ENCODE measurements at regions not wholly inside any gene's neighbourhood (a gene's known extent, or its start where the extent isn't known, plus 50 kb on each side); places are given as distances from the start of the nearest gene placed in this dataset.
A peak's percentile ranks its signal among the peaks of the same experiment; 100 is the strongest.
"Not testable (repeated sequence)": the region's sequence is repeated elsewhere in the genome, so short reads cannot be mapped to it uniquely, and the experiment has no call there.

DNA sequence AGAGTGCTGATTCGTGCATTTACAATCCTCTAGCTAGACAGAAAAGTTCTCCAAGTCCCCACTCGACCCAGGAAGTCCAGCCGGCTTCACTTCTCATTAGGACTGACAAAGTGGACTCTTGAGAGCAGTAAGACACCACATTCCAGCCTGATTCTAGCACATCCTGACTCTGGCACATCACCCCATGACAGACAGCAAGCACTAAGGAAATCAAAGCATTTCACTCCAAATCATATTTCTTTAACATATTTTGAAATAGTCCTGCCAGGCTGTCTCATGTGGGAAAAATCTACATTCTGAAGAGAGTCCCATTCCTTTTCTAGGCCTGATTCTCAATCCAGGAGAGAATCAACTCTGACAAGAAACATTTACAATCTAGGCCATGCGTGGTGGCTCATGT is 478.5 kb upstream of the AMELY start:
- no peak for DNase-seq

DNA sequence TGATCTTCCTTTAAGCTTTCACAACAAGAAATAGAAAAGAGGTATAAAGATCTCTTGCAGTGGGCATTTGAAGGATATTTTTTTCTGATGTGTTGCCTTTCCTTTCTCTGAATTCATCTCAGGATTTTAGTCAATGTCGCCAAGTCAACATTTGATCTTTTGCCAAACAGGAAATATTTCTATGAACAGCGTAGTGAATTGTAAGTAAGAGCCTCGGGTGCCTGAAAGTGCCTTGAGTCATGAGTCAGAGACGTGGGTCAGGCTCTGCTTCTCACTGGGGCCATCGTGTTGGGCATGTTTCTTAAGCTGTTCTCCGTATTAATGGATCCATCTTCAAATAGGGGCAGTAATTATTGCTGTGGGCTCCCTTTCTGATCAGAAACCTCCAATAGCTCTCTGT is 471.4 kb upstream of the AMELY start:
- no peak for DNase-seq

DNA sequence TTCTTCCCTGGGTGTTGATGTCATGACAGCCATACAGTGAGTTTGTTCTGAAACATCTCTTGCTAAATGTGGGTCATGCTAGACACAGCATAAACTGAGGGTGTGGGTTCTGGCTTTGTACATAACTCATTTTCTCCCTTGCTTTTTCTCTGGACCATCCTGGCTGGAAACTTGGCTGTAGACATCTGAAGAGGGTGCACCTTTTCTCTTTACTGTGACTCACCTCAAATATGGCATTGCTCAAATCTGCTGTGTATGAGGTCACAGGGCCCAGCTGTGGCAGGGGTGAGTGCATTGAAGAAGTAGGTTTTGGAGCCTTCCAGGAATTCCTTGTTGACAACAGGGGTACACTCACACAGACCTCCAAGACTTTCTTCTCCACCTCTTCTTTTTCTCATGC is 465.5 kb upstream of the AMELY start:
- no peak for DNase-seq

DNA sequence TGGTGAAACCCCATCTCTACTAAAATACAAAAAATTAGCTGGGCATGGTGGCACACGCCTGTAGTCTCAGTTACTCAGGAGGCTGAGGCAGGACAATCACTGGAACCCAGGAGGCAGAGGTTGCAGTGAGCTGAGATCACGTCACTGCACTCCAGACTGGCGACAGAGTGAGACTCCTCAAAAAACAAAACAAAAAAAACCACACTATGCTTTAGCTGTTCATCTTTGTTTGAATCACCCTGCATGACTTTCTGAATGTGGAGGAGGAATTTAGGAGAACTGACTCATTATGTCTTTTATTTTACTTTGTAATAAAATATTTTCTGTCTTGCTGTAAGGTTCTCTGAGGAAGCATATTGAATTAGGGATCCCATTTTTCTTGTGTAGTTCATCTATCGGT is 462.9 kb upstream of the AMELY start:
- not testable (repeated sequence) for DNase-seq

DNA sequence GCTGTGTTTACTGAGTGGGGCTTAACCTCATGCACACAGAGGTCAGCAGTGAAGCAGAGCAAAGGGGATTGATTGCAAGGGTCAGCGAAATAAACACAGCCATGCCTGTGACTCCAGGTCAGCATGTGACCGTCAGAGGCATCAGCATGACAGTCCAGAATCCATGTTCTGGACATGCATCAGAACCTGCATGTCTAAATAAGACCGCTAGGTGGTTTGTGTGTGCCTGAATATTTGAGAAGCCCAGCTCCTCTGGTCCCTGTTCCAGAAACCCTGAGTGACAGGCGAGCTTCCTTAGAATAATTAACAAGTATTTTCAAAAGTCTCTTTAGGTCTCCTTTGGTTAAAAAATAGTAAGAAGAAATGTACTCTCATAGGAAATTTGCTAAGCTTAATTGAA is 460.4 kb upstream of the AMELY start:
- not testable (repeated sequence) for DNase-seq

DNA sequence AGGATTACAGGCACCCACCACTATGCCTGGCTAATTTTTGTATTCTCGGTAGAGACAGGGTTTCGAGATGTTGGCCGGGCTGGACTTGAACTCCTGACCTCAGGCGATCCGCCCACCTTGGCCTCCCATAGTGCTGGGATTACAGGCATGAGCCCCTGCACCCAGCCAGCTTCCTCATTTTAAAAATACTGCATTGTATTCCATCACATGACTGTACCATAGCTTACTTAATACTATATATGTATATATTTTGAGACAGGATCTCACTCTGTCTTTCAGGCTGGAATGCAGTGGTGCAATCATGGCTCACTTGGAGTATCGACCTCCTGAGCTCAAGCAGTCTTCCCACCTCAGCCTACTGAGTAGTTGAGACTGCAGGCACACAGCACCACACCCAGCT is 459.5 kb upstream of the AMELY start:
- DNase-seq, result not testable (repeated sequence)

DNA sequence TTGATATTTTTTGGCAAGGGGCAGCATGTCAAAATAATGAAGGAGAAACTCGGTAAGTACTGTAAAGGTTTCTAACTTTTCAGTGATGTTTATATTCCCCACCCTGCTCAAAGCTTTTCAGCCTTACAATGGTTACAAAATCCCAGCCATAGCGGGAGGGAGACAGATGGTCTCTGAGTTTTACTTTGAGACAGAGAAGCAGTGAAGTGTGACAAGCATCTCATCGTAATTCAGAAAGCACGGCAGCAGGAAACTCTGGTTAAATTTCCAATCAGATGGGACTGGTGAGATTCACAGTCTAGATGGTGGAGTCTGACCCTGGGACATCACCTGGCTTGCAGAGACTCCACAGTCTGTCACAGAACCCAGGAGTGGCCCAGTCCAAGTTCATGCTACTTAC is 448.0 kb upstream of the AMELY start:
- no peak for DNase-seq

DNA sequence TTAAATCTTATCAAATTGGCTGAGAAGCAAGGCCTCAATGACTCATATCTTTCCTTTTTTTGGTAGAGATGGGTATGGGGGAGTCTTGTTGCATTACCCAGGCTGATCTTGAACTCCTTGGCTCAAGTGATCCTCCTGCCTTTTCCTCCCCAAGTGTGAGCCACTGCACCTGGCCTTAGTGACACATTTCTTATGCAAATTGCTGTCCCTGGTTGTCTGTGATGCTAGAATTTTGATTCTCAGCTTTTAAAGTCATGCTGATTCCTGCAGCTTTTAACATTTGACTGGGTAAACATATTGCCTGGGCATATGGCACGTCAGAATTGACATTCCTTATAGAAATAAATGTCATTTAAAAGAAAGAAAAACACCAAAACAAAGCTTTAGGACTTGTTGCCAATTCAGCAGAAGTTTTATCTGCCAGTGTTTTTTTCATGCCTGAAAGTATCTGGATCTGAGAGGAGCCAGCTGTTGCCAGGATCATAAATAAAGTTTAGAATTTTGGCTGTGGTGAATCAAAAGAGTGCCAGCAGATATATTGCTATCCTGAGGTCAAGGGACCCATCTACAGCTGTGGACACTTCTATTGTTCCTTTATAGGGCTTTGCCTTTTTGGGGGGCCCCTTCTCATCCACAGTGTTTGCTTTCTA is 446.7 kb upstream of the AMELY start:
- DNase-seq, result no peak

DNA sequence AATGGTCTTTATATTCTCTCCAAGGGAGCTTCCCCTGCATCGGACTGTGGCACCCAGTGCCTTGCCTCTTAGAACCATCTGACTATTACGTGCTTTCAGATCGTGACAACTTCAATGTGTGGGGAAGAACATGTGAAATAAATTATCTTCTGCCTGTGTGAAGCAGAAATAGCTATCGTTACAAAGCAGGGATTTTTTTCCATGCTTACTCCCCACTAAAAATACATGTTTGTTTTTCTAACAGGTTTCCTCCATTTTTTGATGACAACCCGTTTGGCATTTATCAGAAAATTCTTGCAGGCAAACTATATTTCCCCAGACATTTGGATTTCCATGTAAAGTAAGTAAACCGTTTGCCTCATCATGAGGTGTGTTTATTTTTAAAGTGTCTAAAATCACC is 444.3 kb upstream of the AMELY start:
- not testable (repeated sequence) for DNase-seq

DNA sequence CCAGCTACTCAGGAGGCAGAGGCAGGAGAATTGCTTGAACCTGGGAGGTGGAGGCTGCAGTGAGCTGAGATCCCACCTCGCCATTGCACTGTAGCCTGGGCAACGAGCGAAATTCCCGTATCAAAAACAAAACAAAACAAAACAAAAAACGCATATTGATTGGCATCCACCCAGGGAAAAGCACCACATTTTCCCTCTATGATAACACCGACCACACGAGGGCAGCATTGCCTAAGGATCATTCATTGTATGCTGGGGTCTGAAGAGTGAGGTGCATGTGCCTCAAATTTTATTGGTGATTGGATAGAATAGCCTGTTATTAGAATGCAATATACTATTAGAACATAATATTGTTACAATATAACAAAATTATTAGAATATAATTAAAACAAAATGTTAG is 433.1 kb upstream of the AMELY start:
- peak; percentile 63 for DNase-seq

DNA sequence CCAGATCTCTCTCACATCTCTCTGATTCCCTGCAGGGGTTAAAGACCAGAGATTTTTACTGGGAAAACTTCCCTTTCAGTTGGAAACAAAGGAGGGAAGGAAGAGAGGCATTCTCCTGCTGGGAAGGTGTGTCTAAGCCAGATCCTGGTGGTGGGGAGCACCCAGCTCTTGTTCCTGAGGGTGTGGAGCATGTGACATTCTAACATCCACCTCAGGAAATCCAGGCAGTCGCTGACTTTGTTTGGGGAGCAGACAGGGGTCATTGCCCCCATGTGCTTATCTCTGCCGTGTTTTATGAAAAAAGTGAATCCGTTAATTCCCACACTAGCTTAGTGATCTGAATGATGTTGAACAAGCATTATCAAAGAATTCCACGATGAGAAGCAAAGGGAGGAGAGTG is 431.7 kb upstream of the AMELY start:
- no peak for DNase-seq

DNA sequence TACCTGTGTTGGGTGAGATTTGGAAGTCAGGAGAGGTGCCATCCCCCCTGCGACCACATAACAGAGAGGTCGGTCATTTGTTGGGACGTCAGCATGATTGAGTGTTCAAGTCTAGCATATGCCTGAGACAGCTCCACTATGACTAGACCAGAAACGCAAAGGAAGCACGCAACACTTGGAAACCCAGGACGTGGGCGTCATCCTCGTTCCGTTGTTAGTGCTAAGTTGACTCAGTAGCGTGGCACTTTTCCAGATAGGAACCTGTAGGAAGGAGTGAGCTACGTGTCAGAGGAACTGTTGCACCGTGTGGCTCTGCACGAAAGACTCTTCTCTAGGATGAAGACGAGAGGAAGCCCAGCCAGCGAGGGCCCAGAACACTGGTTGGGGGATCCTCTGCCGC is 431.2 kb upstream of the AMELY start:
- not testable (repeated sequence) for DNase-seq

DNA sequence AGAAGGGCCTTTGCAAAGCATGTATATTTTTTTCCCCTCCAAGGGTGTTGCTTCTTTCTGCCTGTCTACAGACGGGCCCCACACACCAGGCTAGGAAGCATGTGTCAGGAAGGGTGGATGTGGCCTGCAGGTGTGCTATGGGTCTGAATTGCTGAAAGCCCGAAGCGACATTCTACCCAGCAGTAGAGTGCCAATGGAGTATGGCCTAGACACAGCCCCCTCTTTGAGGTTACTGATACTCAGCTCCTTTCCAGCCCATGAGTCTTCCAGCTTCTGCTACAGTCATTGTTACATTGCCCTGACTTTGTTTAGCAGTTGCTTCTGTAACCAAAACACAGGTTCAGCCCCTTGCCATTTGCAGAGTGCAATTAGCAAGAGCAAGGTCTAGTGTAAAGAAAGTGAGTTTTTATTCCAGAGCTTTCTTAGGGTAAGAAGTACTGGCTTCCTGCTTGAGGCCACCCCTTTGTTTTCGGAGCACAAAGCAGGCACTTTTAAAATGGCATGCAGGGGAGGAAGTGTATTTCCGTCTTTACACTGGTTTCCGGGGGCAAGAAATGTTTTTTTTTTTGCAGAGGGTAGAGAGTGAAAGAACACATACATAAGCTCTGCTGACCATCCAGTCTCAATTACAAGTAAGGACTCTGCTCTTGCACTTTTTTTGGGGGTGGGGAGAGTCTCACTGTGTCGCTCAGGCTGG is 428.0 kb upstream of the AMELY start:
- no peak for DNase-seq

DNA sequence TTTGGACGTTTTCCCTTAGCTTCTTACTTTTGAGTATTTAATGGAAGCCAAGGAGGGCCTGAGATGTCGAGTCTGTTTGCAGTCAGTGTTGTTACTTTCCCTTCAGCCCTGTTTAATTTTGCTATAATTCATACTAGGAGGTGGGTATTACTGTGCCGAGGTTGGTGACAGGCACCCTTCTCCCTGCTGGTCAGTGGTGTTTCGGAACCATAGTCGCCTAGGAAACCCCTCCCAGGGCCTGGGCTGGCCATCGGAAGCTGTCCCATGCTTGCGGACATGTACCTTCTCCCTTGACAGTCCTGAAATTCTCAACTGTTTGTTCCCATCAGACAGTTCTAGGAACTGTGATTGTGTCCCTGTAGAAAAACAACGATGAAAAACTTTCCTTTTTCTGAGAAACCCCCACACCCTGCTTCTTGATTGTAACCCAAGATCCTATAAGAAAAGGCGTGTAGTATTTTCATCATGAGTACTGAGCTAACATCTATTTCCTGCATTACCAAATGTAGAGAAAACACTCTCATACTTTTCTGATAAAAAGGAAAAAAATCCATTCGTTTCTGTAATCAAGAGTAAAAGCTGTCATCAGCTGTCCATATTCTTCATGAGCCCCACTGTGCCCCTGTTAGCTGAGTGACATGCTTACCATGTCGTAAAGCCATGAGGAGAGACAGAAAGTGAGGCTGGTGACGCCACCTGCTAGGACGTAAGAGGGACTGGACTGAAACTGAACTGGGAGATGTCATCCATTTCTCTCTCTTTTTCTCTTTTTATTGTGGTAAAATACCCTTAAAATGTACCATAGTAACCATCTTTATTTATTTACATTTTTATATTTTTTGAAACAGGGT is 424.7 kb upstream of the AMELY start:
- no peak for DNase-seq

DNA sequence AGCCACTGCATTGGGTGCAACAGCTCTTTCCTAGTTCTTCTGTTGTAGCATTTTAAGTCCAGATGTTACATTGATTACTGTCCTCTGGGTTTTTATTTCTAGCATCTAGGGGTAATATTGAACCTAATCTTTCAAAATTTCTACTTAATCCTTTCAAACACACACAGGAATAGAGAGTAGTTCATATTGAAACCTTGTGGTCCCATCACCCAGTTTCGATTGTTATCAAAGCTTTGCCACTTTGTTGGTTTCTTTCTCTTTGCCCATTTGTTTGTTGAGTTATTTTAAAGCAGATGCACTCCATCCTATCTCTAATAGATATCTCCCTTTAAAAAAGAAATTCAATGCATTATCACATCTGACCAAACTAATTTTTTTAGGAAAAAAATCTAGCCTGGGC is 422.9 kb upstream of the AMELY start:
- DNase-seq, result no peak

DNA sequence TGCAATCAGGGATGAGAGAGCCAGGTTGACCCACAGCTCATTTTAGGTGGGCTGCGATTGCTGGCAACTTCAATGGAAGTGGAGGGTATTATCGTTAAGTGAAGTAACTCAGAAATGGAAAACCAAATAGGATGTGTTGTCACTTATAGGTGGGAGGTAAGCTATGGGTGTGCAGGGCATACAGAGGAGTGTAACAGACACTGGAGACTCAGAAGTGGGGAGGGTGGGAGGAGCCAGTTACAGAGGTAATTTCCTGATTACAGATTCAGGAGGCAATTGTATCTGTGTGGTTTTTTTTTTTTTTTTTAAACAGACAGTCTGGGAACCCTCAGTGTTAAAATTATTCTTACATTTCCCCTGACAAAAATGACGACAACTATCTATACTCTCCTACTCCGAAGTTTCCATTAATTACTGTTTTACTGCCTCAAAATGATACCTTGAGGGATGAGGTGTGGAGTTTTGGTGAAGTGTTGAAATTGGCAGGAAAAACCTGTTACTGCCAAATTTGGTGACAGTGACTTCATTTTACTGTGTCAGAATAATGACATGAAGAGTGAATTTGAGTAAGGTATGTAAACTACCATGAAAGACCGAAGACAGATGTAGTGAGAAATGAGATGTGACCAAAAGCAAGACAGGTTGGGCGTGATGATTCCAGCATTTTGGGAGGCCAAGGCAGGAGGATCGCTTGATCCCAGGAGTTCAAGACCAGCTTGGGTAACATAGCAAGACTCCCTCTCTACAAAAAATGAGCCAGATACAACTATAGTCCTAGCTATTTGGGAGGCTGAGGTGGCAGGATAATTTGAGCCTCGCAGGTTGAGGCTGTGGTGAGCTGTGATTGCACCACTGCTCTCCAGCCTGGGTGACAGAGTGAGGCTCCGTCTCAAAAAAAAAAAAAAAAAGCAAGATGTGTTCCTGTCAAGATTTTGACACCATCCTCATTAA is 415.0 kb upstream of the AMELY start:
- DNase-seq, result no peak

DNA sequence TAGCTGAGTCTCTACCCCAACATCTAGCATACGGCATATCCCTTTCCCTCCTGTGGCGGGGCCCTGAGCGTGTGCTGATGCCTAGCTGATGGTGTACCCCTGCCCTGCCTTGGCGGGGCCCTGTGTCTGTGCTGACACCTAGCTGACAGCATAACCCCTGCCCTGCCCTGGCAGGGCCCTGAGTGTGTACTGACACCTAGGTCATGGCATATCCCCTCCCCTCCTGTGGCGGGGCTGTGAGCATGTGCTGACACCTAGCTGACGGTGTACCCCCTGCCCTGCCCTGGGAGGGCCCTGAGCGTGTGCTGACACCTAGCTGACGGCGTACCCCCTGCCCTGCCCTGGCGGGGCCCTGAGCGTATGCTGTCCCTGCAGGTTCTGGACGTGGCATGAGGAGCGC is 414.0 kb upstream of the AMELY start:
- no peak for DNase-seq

DNA sequence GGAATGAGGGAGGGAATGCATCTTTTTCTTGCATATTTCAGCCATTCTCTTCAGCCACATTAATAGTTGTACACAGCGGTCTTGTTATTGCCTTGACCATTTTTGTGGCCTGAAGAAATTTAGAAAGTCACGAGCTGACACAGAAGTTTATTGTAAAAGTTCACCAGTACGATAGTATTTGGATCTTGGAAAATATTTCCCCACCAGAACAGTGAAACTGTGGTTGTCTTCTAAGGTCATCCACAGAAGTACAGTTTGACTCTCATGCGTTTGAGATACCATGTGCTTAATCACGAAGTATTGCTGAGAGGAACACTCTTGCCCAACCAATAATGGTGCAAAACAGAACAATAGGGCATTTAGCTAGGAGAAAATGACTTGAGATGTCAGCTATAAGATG is 409.2 kb upstream of the AMELY start:
- DNase-seq, result no peak

DNA sequence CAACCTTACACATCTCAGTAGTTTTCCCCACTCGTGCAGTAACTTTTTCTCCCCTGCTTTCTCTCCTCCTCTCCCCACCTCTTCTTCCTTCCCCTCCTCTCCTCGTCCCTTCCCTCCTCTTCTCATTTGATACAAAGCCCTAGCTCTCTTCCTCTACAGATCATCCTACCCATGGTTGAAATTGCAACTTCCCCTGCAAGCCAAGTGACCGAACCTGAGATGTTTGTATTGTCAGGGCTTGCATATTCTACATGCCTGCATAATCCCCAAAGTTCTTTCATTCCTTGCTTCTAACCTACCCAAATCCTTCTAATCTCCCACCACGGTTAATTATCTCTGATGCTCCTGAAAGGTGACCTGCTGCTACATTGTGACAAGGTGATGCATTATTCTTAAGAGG is 408.6 kb upstream of the AMELY start:
- DNase-seq, result not testable (repeated sequence)

DNA sequence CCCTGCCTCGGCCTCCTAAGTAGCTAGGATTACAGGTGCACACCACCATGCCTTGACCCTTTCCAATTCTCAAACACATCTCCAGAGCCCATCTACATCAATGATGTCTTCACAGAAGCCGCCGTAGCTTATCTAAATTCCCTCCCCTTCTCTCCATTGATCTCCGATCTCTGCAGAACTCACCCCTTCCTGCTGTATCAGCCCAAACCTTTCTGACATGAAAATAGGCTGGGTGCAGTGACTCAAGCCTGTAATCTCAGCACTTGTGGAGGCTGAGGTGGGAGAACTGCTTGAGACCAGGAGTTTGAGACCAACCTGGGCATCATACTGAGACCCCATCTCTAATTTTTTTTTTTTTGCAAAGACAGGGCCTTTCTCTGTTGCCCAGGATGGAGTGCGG is 406.6 kb upstream of the AMELY start:
- DNase-seq, result no peak

DNA sequence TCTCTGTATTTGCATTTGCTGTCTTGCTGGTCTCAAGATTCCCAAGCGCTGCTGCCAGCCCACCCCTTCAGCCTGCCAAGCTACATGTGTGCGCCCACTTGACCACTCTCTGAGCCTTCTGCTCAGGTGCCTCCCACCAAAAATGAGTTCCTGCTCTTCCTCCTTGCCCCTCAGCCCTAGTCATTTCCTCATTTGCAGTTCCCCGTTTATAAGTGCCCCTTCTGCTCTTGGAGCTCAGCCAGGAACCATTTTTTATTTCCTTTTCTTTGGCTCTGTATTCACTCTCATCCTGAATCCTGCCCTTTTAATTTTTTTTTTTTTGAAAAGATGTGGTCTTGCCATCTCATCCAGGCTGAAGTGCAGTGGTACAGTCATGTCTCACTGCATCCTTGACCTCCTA is 406.0 kb upstream of the AMELY start:
- DNase-seq, result no peak

DNA sequence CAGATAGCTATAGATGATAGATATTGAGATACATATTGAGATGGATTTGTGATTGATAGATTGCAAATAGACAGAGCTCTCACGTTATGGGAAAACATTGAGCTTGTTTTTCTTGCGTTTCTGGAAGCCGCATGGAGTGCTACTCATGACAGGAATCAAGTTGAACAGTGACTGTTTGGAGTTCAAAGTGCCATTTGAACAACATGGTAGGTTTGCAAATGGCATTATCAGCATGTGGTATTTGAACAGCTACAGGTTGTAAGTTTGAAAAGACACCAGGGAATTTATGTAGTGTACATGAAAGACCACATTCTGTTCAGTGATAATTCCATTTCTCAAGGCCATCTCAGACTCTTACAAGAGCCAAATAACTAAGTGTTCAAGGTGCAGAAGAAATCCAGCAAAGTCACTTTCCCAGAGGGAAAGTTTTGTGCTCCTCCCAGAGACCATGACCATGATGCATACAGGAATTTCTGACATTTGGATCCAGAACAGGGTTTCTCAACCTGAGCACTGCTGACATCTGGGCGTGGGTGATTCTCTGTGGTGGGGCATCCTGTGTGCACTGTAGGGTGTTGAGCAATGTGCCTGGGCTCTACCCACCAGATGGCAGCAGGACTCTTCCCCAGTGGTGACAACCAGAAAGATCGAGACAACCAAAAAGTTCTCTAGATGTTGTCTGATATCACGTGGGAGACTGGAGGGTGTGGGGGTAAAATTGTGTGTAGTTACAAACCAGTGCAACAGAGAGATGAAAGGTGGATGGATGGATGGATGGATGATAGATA is 399.1 kb upstream of the AMELY start:
- peak; percentile 68 for DNase-seq
